ENCODE measurements at regions not wholly inside any gene's neighbourhood (a gene's known extent, or its start where the extent isn't known, plus 50 kb on each side); places are given as distances from the start of the nearest gene placed in this dataset.

- DNase-seq (no peak), FAIRE-seq (no peak)
- Histone ChIP-seq H3K36me3 (ENCODE audit: control insufficient read depth in 3 of 3, insufficient read depth in 2 of 3, low read depth in 1 of 3, low read length in 3 of 3) (no peaks in the 10 kb centered on the region), H3K27ac (ENCODE audit: low read depth in 1 of 3, low read length in 2 of 3) (no peak overlapping the region), H3K9me3 (ENCODE audit: control insufficient read depth in 2 of 2, insufficient read depth in 1 of 2, low read depth in 1 of 2, low read length in 1 of 2) (peaks cover 0 to 4% of the 10 kb centered on the region in 2 donors), H3K27me3 (ENCODE audit: control insufficient read depth in 3 of 3, insufficient read depth in 3 of 3, low read length in 3 of 3) (no peaks in the 10 kb centered on the region), H3K4me3 (ENCODE audit: low read depth in 1 of 3, low read length in 3 of 3) (no peak overlapping the region), H3K4me1 (ENCODE audit: control insufficient read depth in 3 of 3, insufficient read depth in 2 of 3, low read depth in 1 of 3, low read length in 2 of 3) (no peaks in the 10 kb centered on the region)
- 57 to 63% (median 60%) methylated on average over 3 of the region's 3 CpGs for WGBS, 3 donors
These were observed 125.4 kb upstream of the KLF12 start for GRCh38 chr13:74259641-74260040.

- no peak for FAIRE-seq
- WGBS, 3 donors, result 79 to 90% (median 85%) methylated on average over 4 of the region's 4 CpGs
- DNase-seq, result no peak
These were observed 124.8 kb upstream of the KLF12 start for GRCh38 chr13:74258961-74259360.

GRCh38 chr13:74256969-74257368 lies 122.8 kb upstream of the KLF12 start:
- 92 to 97% (median 94%) methylated on average over 4 of the region's 4 CpGs for WGBS, 3 donors
- FAIRE-seq (no peak), DNase-seq (no peak)

More at GRCh38 chr13:74258961-74259360, 124.8 kb upstream of the KLF12 start:
- peaks cover 0 to 2% of the 10 kb centered on the region in 2 donors for H3K9me3 ChIP-seq (ENCODE audit: control insufficient read depth in 2 of 2, insufficient read depth in 1 of 2, low read depth in 1 of 2, low read length in 1 of 2)
- no peaks in the 10 kb centered on the region for H3K27me3 ChIP-seq (ENCODE audit: control insufficient read depth in 3 of 3, insufficient read depth in 3 of 3, low read length in 3 of 3)
- no peaks in the 10 kb centered on the region for H3K4me1 ChIP-seq (ENCODE audit: control insufficient read depth in 3 of 3, insufficient read depth in 2 of 3, low read depth in 1 of 3, low read length in 2 of 3)
- H3K4me3 ChIP-seq (ENCODE audit: low read depth in 1 of 3, low read length in 3 of 3), result no peak overlapping the region
- H3K27ac ChIP-seq (ENCODE audit: low read depth in 1 of 3, low read length in 2 of 3), result no peak overlapping the region
- H3K36me3 ChIP-seq (ENCODE audit: control insufficient read depth in 3 of 3, insufficient read depth in 2 of 3, low read depth in 1 of 3, low read length in 3 of 3), result no peaks in the 10 kb centered on the region

GRCh38 chr13:74253161-74253560 lies 119.0 kb upstream of the KLF12 start:
- DNase-seq, result peak in 1 of 2 donors; percentile 27

More at GRCh38 chr13:74256969-74257368, 122.8 kb upstream of the KLF12 start:
- H3K9me3 ChIP-seq (ENCODE audit: control insufficient read depth in 2 of 2, insufficient read depth in 1 of 2, low read depth in 1 of 2, low read length in 1 of 2), result no peaks in the 10 kb centered on the region
- H3K27ac ChIP-seq (ENCODE audit: low read depth in 1 of 3, low read length in 2 of 3), result no peak overlapping the region
- no peaks in the 10 kb centered on the region for H3K36me3 ChIP-seq (ENCODE audit: control insufficient read depth in 3 of 3, insufficient read depth in 2 of 3, low read depth in 1 of 3, low read length in 3 of 3)
- no peaks in the 10 kb centered on the region for H3K4me1 ChIP-seq (ENCODE audit: control insufficient read depth in 3 of 3, insufficient read depth in 2 of 3, low read depth in 1 of 3, low read length in 2 of 3)
- no peaks in the 10 kb centered on the region for H3K27me3 ChIP-seq (ENCODE audit: control insufficient read depth in 3 of 3, insufficient read depth in 3 of 3, low read length in 3 of 3)
- H3K4me3 ChIP-seq (ENCODE audit: low read depth in 1 of 3, low read length in 3 of 3), result no peak overlapping the region

GRCh38 chr13:74251778-74252519 lies 117.7 kb upstream of the KLF12 start:
- H3K27ac ChIP-seq (ENCODE audit: low read depth in 1 of 3, low read length in 2 of 3), result no peak overlapping the region
- no peaks in the 10 kb centered on the region for H3K4me1 ChIP-seq (ENCODE audit: control insufficient read depth in 3 of 3, insufficient read depth in 2 of 3, low read depth in 1 of 3, low read length in 2 of 3)
- WGBS, 3 donors, result 69 to 78% (median 72%) methylated on average over 5 of the region's 5 CpGs
- FAIRE-seq, result no peak
- H3K36me3 ChIP-seq (ENCODE audit: control insufficient read depth in 3 of 3, insufficient read depth in 2 of 3, low read depth in 1 of 3, low read length in 3 of 3), result no peaks in the 10 kb centered on the region
- peaks cover 0 to 3% of the 10 kb centered on the region in 2 donors for H3K9me3 ChIP-seq (ENCODE audit: control insufficient read depth in 2 of 2, insufficient read depth in 1 of 2, low read depth in 1 of 2, low read length in 1 of 2)
- DNase-seq, result peak in 1 of 2 donors; percentile 25
- no peak overlapping the region for H3K4me3 ChIP-seq (ENCODE audit: low read depth in 1 of 3, low read length in 3 of 3)
- no peaks in the 10 kb centered on the region for H3K27me3 ChIP-seq (ENCODE audit: control insufficient read depth in 3 of 3, insufficient read depth in 3 of 3, low read length in 3 of 3)

More at GRCh38 chr13:74253161-74253560, 119.0 kb upstream of the KLF12 start:
- 31 to 47% (median 45%) methylated on average over 1 of the region's 1 CpG for WGBS, 3 donors
- Histone ChIP-seq H3K9me3 (ENCODE audit: control insufficient read depth in 2 of 2, insufficient read depth in 1 of 2, low read depth in 1 of 2, low read length in 1 of 2) (peaks cover 0 to 3% of the 10 kb centered on the region in 2 donors), H3K27me3 (ENCODE audit: control insufficient read depth in 3 of 3, insufficient read depth in 3 of 3, low read length in 3 of 3) (no peaks in the 10 kb centered on the region), H3K4me3 (ENCODE audit: low read depth in 1 of 3, low read length in 3 of 3) (no peak overlapping the region), H3K4me1 (ENCODE audit: control insufficient read depth in 3 of 3, insufficient read depth in 2 of 3, low read depth in 1 of 3, low read length in 2 of 3) (no peaks in the 10 kb centered on the region), H3K36me3 (ENCODE audit: control insufficient read depth in 3 of 3, insufficient read depth in 2 of 3, low read depth in 1 of 3, low read length in 3 of 3) (no peaks in the 10 kb centered on the region), H3K27ac (ENCODE audit: low read depth in 1 of 3, low read length in 2 of 3) (no peak overlapping the region)
- FAIRE-seq, result no peak

- H3K27me3 ChIP-seq (ENCODE audit: control insufficient read depth in 3 of 3, insufficient read depth in 3 of 3, low read length in 3 of 3), result no peaks in the 10 kb centered on the region
- no peak for DNase-seq
- no peak overlapping the region for H3K27ac ChIP-seq (ENCODE audit: low read depth in 1 of 3, low read length in 2 of 3)
- H3K36me3 ChIP-seq (ENCODE audit: control insufficient read depth in 3 of 3, insufficient read depth in 2 of 3, low read depth in 1 of 3, low read length in 3 of 3), result no peaks in the 10 kb centered on the region
- FAIRE-seq, result no peak
- no peaks in the 10 kb centered on the region for H3K4me1 ChIP-seq (ENCODE audit: control insufficient read depth in 3 of 3, insufficient read depth in 2 of 3, low read depth in 1 of 3, low read length in 2 of 3)
- no peak overlapping the region for H3K4me3 ChIP-seq (ENCODE audit: low read depth in 1 of 3, low read length in 3 of 3)
- peaks cover 0 to 3% of the 10 kb centered on the region in 2 donors for H3K9me3 ChIP-seq (ENCODE audit: control insufficient read depth in 2 of 2, insufficient read depth in 1 of 2, low read depth in 1 of 2, low read length in 1 of 2)
- WGBS, 3 donors, result 51 to 68% (median 66%) methylated on average over 2 of the region's 2 CpGs
These were observed 116.6 kb upstream of the KLF12 start for GRCh38 chr13:74250738-74251190.

- WGBS, 3 donors, result 91 to 93% (median 91%) methylated on average over 4 of the region's 4 CpGs
- H3K9me3 ChIP-seq (ENCODE audit: control insufficient read depth in 2 of 2, insufficient read depth in 1 of 2, low read depth in 1 of 2, low read length in 1 of 2), result peaks cover 0 to 3% of the 10 kb centered on the region in 2 donors
- no peak overlapping the region for H3K27ac ChIP-seq (ENCODE audit: low read depth in 1 of 3, low read length in 2 of 3)
- no peak overlapping the region for H3K4me3 ChIP-seq (ENCODE audit: low read depth in 1 of 3, low read length in 3 of 3)
- no peaks in the 10 kb centered on the region for H3K27me3 ChIP-seq (ENCODE audit: control insufficient read depth in 3 of 3, insufficient read depth in 3 of 3, low read length in 3 of 3)
- DNase-seq, result no peak
- no peaks in the 10 kb centered on the region for H3K36me3 ChIP-seq (ENCODE audit: control insufficient read depth in 3 of 3, insufficient read depth in 2 of 3, low read depth in 1 of 3, low read length in 3 of 3)
- H3K4me1 ChIP-seq (ENCODE audit: control insufficient read depth in 3 of 3, insufficient read depth in 2 of 3, low read depth in 1 of 3, low read length in 2 of 3), result no peaks in the 10 kb centered on the region
- FAIRE-seq, result no peak
These were observed 114.3 kb upstream of the KLF12 start for GRCh38 chr13:74248477-74248876.

GRCh38 chr13:74246487-74246886 lies 112.3 kb upstream of the KLF12 start:
- no peak for DNase-seq
- Histone ChIP-seq H3K4me1 (ENCODE audit: control insufficient read depth in 3 of 3, insufficient read depth in 2 of 3, low read depth in 1 of 3, low read length in 2 of 3) (no peaks in the 10 kb centered on the region), H3K36me3 (ENCODE audit: control insufficient read depth in 3 of 3, insufficient read depth in 2 of 3, low read depth in 1 of 3, low read length in 3 of 3) (no peaks in the 10 kb centered on the region), H3K4me3 (ENCODE audit: low read depth in 1 of 3, low read length in 3 of 3) (no peak overlapping the region), H3K9me3 (ENCODE audit: control insufficient read depth in 2 of 2, insufficient read depth in 1 of 2, low read depth in 1 of 2, low read length in 1 of 2) (peaks cover 0 to 3% of the 10 kb centered on the region in 2 donors), H3K27ac (ENCODE audit: low read depth in 1 of 3, low read length in 2 of 3) (no peak overlapping the region), H3K27me3 (ENCODE audit: control insufficient read depth in 3 of 3, insufficient read depth in 3 of 3, low read length in 3 of 3) (no peaks in the 10 kb centered on the region)
- FAIRE-seq, result no peak
- 61 to 86% (median 76%) methylated on average over 8 of the region's 8 CpGs for WGBS, 3 donors
